Adrenal gland (tissue), 9 donors: ENCODE measurements at regions not wholly inside any gene's neighbourhood (a gene's known extent, or its start where the extent isn't known, plus 50 kb on each side); places are given as distances from the start of the nearest gene placed in this dataset.
"Not testable (repeated sequence)": the region's sequence is repeated elsewhere in the genome, so short reads cannot be mapped to it uniquely, and the experiment has no call there.

ENCODE experiments used
- DNase-seq, 7 donors: peaks; one replicate each; pipeline ENCODE4 v3.0.0-alpha.2; 2019 to 2020
- H3K27ac ChIP-seq, 5 donors: fragments of 200-600 bp; sonication (generic) in 4 of 5; 1 replicate in 3 of 5; 2 replicates in 2 of 5; pipeline versions ENCODE4 v1.5.1 to v1.8.0; 2016 to 2020; ENCODE audit warnings: mild to moderate bottlenecking in 1 of 5
- H3K27me3 ChIP-seq: fragments of 200-600 bp; 2 replicates; pipeline ENCODE4 v1.8.0; 2021
- H3K36me3 ChIP-seq, 2 donors: fragments of 200-600 bp; replicated peaks in 1 of 2; 1 replicate in 1 of 2; 2 replicates in 1 of 2; pipeline versions ENCODE4 v1.5.1 to v1.8.0; 2018 to 2022
- H3K4me1 ChIP-seq, 2 donors: fragments of 200-600 bp; replicated peaks in 1 of 2; 1 replicate in 1 of 2; 2 replicates in 1 of 2; pipeline versions ENCODE4 v1.5.1 to v1.8.0; 2018 to 2021
- H3K4me3 ChIP-seq, 4 donors: fragments of 200-600 bp; sonication (generic) in 3 of 4; one replicate each; pipeline ENCODE4 v1.5.1; 2016 to 2018
- H3K9me3 ChIP-seq, 3 donors: fragments of 200-600 bp; sonication (generic) in 1 of 3; replicated peaks in 1 of 3; 1 replicate in 2 of 3; 2 replicates in 1 of 3; pipeline versions ENCODE4 v1.5.1 to v1.8.0; 2016 to 2021
- POLR2A ChIP-seq, 2 donors: fragments of 450-650 bp; IDR thresholded peaks; one replicate each; pipeline ENCODE4 v1.6.1; 2017; ENCODE audit warnings: antibody characterized with exemption in 2 of 2, mild to moderate bottlenecking in 2 of 2, moderate library complexity in 1 of 2
- WGBS, 4 donors: extraction: QIAGEN DNeasy Blood & Tissue Kit in 2 of 4; methylation state at CpG; one replicate each; pipeline versions ENCODE4 v1.1.5 to v1.1.7; 2013 to 2017; 5-methylcytosine and 5-hydroxymethylcytosine counted together
- intact Hi-C, 2 donors: fragments of 100-400 bp; cut with DNase I; formaldehyde crosslinking; loops; one replicate each; pipeline versions ENCODE4 v1.14.1 to v1.15.0; 2022 to 2023
- TF ChIP-seq, protein P1 (sequence below), 6 experiments: fragments of 450-650 bp in 4 of 6; fragments of 200-600 bp in 2 of 6; sonication (generic) in 1 of 6; IDR thresholded peaks; 1 replicate in 5 of 6; 2 replicates in 1 of 6; pipeline versions ENCODE4 v1.5.1 to v1.8.0; 2016 to 2021; ENCODE audit warnings: antibody characterized with exemption in 6 of 6, mild to moderate bottlenecking in 2 of 6, moderate library complexity in 1 of 6
- donor health status: healthy with polysubstance abuse.
- donor health status: Bipolar disorder and iron deficiency.
- donor health status: DM: yes; HTN: yes; CAD: no.
- donor health status: DM: no; HTN: no; CAD: no.
- donor health status: DM: no; HTN: no; CAD: no.

GRCh38 chr1:194862129-194862528, 1675.7 kb upstream of the B3GALT2 start:
- DNase-seq, result no peak
- no peaks in the 10 kb centered on the region for H3K27me3 ChIP-seq
- H3K27ac ChIP-seq, result no peak overlapping the region
- no peaks in the 10 kb centered on the region for H3K36me3 ChIP-seq
- TF ChIP-seq, protein P1, sequence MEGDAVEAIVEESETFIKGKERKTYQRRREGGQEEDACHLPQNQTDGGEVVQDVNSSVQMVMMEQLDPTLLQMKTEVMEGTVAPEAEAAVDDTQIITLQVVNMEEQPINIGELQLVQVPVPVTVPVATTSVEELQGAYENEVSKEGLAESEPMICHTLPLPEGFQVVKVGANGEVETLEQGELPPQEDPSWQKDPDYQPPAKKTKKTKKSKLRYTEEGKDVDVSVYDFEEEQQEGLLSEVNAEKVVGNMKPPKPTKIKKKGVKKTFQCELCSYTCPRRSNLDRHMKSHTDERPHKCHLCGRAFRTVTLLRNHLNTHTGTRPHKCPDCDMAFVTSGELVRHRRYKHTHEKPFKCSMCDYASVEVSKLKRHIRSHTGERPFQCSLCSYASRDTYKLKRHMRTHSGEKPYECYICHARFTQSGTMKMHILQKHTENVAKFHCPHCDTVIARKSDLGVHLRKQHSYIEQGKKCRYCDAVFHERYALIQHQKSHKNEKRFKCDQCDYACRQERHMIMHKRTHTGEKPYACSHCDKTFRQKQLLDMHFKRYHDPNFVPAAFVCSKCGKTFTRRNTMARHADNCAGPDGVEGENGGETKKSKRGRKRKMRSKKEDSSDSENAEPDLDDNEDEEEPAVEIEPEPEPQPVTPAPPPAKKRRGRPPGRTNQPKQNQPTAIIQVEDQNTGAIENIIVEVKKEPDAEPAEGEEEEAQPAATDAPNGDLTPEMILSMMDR (IDR thresholded peaks at IDR 0.05), result no peak
- no peak for TF ChIP-seq POLR2A (IDR thresholded peaks at IDR 0.05)
- no peak overlapping the region for H3K4me3 ChIP-seq
- H3K9me3 ChIP-seq, result no peaks in the 10 kb centered on the region
- no peaks in the 10 kb centered on the region for H3K4me1 ChIP-seq
- intact Hi-C loops, result no loop called here

DNA sequence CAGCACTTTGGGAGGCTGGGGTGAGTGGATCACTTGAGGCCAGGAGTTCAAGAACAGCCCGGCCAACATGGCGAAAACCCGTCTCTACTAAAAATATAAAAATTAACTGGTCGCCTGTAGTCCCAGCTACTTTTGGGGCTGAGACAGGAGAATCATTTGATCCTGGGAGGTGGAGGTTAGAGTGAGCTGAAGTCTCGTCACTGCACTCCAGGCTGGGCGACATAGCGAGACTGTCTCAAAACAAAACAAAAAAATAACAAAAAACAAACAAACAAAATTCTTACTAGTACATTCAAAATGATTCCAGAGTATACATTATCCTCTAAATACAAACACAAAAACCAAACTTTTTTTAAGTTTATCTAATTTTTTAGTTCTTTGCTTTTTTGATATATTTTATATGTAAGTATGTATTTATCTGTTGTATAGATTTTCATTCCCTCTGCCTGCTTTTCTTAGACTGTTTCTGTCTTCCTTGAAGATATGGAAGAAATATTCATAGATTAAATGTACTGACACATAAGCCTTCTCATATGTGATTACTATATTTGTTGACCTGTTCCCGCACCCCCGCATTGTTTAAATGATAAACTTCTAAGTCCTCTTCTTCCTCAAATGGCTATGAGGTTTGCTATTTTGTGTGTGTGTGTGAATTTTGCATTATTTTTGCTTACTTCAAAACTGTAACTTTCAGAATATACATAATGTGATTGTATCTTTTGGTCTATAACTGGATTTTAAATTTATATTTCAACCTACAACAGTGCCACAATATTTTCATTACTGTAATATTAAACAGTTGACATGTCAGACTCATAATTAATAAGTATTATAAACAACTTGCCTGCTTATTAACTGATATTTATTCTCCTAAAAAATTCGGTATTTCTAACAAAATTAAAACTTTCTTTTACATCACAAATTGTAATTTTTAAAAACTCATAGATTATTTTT, 1674.1 kb upstream of the B3GALT2 start:
- no peak for DNase-seq
- Histone ChIP-seq H3K27ac (no peak overlapping the region), H3K27me3 (no peaks in the 10 kb centered on the region), H3K36me3 (no peaks in the 10 kb centered on the region), H3K4me3 (no peak overlapping the region), H3K4me1 (no peaks in the 10 kb centered on the region), H3K9me3 (no peaks in the 10 kb centered on the region)
- 77 to 88% (median 83%) methylated on average over 10 of the region's 10 CpGs for WGBS, 4 donors
- intact Hi-C loops, result no loop called here
- TF ChIP-seq, protein P1 (IDR thresholded peaks at IDR 0.05), result no peak
- no peak for TF ChIP-seq POLR2A (IDR thresholded peaks at IDR 0.05)

DNA sequence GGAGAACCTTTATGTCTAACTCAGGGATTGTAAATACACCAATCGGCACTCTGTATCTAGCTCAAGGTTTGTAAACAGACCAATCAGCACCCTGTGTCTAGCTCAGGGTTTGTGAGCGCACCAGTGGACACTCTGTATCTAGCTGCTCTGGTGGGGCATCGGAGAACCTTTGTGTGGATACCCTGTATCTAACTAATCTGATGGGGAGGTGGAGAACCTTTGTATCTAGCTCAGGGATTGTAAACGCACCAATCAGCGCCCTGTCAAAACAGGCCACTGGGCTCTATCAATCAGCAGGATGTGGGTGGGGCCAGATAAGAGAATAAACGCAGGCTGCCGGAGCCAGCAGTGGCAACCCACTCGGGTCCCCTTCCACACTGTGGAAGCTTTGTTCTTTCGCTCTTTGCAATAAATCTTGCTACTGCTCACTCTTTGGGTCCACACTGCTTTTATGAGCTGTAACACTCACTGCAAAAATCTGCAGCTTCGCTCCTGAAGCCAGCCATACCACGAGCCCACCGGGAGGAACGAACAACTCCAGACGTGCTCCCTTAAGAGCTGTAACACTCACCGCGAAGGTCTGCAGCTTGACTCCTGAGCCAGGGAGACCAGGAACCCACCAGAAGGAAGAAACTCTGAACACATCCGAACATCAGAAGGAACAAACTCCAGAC, 1673.2 kb upstream of the B3GALT2 start:
- H3K27me3 ChIP-seq, H3K9me3 ChIP-seq, DNase-seq, H3K27ac ChIP-seq, H3K4me3 ChIP-seq, H3K4me1 ChIP-seq, H3K36me3 ChIP-seq, intact Hi-C loops: not testable (repeated sequence)
- 87 to 91% (median 89%) methylated on average over 13 to 17 of the region's 17 CpGs for WGBS, 4 donors

GRCh38 chr1:194858811-194859480, 1672.5 kb upstream of the B3GALT2 start:
- 87 to 97% (median 97%) methylated on average over 20 to 38 of the region's 39 CpGs for WGBS, 4 donors
- H3K27ac ChIP-seq, H3K27me3 ChIP-seq, H3K4me3 ChIP-seq, H3K4me1 ChIP-seq, intact Hi-C loops, H3K36me3 ChIP-seq, DNase-seq, H3K9me3 ChIP-seq: not testable (repeated sequence)

DNA sequence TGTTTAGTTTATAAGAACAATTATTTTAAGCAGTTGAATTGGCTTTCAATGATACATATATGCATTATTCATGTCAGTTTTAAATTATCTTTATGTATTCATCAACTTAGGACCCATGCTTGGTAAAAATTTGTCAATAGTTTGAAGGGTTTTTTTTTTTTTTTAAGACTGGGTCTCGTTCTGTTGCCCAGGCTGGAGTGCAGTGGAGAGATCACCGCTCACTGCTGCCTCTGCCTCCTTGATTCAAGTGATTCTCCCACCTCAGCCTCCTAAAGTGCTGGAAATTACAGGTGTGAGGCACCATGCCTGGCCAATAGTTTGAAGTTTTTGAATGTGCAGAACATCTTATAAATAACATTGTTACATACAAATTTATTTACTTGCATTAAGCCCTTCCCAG, 1671.0 kb upstream of the B3GALT2 start:
- H3K4me1 ChIP-seq, result no peaks in the 10 kb centered on the region
- TF ChIP-seq, protein P1 (IDR thresholded peaks at IDR 0.05), result no peak
- TF ChIP-seq POLR2A (IDR thresholded peaks at IDR 0.05), result no peak
- intact Hi-C loops, result no loop called here
- no peaks in the 10 kb centered on the region for H3K36me3 ChIP-seq
- 74 to 80% (median 77%) methylated on average over 2 of the region's 2 CpGs for WGBS, 4 donors
- H3K27me3 ChIP-seq, result no peaks in the 10 kb centered on the region
- H3K27ac ChIP-seq, result no peak overlapping the region
- DNase-seq, result no peak
- H3K9me3 ChIP-seq, result no peaks in the 10 kb centered on the region
- H3K4me3 ChIP-seq, result no peak overlapping the region
